ENCODE measurements at regions not wholly inside any gene's neighbourhood (a gene's known extent, or its start where the extent isn't known, plus 50 kb on each side); places are given as distances from the start of the nearest gene placed in this dataset.

GRCh38 chr3:78070188-78070587 is 1030.3 kb downstream of the ROBO2 start:
- Histone ChIP-seq H3K9me3 (ENCODE audit: severe bottlenecking) (no peaks in the 10 kb centered on the region), H3K4me3 (ENCODE audit: low read depth, low read length) (no peak overlapping the region), H3K27me3 (ENCODE audit: insufficient read depth, low read depth, severe bottlenecking) (no peaks in the 10 kb centered on the region), H3K27ac (no peak overlapping the region), H3K36me3 (no peaks in the 10 kb centered on the region)
- DNase-seq: no peak
- TF ChIP-seq CTCF (IDR thresholded peaks at IDR 0.05; ENCODE audit: low read depth, low read length): no peak

DNA sequence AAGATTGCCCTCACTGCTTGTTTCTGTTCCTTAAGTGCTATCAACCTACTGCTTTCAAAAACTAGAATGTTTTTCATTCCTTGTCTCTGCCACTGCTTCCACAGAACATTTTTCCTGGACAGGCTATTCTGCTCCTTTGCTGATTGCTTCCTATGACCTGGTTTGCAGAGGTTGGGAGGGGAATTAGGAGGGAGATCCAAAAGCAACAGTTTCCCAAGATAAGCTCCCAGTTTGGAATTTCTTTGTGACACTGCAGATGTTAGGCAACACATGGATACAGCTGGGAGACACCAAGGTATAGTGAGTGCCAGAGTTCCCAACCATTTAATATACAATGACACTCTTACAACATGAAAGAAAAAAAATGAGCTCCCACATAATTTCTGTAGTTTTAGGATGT is 1036.5 kb downstream of the ROBO2 start:
- no peaks in the 10 kb centered on the region for H3K9me3 ChIP-seq (ENCODE audit: severe bottlenecking)
- DNase-seq: no peak
- no peaks in the 10 kb centered on the region for H3K36me3 ChIP-seq
- no peak overlapping the region for H3K27ac ChIP-seq
- H3K4me3 ChIP-seq (ENCODE audit: low read depth, low read length): no peak overlapping the region
- TF ChIP-seq CTCF (IDR thresholded peaks at IDR 0.05; ENCODE audit: low read depth, low read length): no peak
- no peaks in the 10 kb centered on the region for H3K27me3 ChIP-seq (ENCODE audit: insufficient read depth, low read depth, severe bottlenecking)

GRCh38 chr3:78077178-78077577 is 1037.3 kb downstream of the ROBO2 start:
- Histone ChIP-seq H3K36me3 (no peaks in the 10 kb centered on the region), H3K9me3 (ENCODE audit: severe bottlenecking) (no peaks in the 10 kb centered on the region), H3K4me3 (ENCODE audit: low read depth, low read length) (no peak overlapping the region), H3K27ac (no peak overlapping the region), H3K27me3 (ENCODE audit: insufficient read depth, low read depth, severe bottlenecking) (no peaks in the 10 kb centered on the region)
- TF ChIP-seq CTCF (IDR thresholded peaks at IDR 0.05; ENCODE audit: low read depth, low read length): no peak
- no peak for DNase-seq

DNA sequence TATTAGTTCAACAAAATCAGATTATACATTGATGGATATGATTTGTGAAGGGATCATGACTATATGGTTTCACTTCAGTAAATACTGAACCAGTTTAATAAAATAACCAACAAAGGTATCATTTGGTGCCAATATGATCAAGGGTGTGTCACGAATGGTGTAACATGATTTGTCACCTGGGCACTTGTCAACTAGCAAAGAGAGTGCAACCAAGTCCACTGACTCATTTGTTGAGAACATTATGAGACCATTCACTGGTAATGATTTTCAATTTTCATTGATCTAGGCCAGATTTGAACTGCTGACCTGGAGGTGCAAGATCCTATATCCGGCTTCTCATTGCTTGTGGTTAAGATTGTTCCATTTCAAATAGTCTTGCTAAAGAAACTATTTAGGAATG is 1037.9 kb downstream of the ROBO2 start:
- Histone ChIP-seq H3K36me3 (no peaks in the 10 kb centered on the region), H3K9me3 (ENCODE audit: severe bottlenecking) (no peaks in the 10 kb centered on the region), H3K27ac (no peak overlapping the region), H3K27me3 (ENCODE audit: insufficient read depth, low read depth, severe bottlenecking) (no peaks in the 10 kb centered on the region), H3K4me3 (ENCODE audit: low read depth, low read length) (no peak overlapping the region)
- DNase-seq: no peak
- no peak for TF ChIP-seq CTCF (IDR thresholded peaks at IDR 0.05; ENCODE audit: low read depth, low read length)

DNA sequence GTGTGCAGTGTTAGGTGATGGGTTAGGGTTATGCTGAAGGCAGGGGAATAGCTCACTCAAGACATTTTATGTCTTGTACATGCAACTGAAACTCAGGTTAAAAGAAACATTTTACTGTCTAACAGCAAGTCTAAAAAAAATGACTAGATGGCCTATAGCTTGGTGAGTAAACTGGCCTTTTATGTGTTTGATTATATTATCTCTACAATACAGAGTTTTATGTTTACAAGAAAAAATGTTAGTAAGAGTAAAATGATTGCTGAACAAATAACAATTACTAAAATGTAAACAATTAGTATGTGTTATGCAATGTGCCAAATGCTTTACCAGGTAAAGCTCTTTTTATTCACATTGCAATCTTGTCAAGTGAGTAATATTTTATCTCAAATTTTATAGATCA is 1039.6 kb downstream of the ROBO2 start:
- no peak overlapping the region for H3K27ac ChIP-seq
- no peak for DNase-seq
- H3K9me3 ChIP-seq (ENCODE audit: severe bottlenecking): no peaks in the 10 kb centered on the region
- no peaks in the 10 kb centered on the region for H3K36me3 ChIP-seq
- H3K27me3 ChIP-seq (ENCODE audit: insufficient read depth, low read depth, severe bottlenecking): no peaks in the 10 kb centered on the region
- H3K4me3 ChIP-seq (ENCODE audit: low read depth, low read length): no peak overlapping the region
- TF ChIP-seq CTCF (IDR thresholded peaks at IDR 0.05; ENCODE audit: low read depth, low read length): no peak

DNA sequence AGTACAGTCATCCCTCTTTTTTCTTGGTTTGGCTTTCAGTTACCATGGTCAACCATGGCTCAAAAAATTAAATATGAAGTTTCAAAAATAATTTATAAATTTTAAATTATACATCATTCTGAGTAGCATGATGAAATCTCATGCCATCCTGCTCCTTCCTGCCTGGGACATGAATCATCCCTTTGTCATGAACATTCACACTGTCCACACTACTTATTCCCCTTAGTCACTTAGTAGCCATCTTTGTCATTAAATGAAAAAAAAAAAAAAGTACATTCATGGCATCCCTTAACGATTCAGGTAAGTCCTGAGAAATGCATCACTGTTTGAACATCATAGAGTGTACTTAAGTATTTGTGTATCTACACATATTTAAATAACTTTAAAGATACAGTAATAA is 1046.3 kb downstream of the ROBO2 start:
- no peaks in the 10 kb centered on the region for H3K27me3 ChIP-seq (ENCODE audit: insufficient read depth, low read depth, severe bottlenecking)
- H3K36me3 ChIP-seq: no peaks in the 10 kb centered on the region
- H3K27ac ChIP-seq: no peak overlapping the region
- TF ChIP-seq CTCF (IDR thresholded peaks at IDR 0.05; ENCODE audit: low read depth, low read length): no peak
- no peak for DNase-seq
- H3K4me3 ChIP-seq (ENCODE audit: low read depth, low read length): no peak overlapping the region
- no peaks in the 10 kb centered on the region for H3K9me3 ChIP-seq (ENCODE audit: severe bottlenecking)
